HG02938 (cell line): ENCODE measurements at regions not wholly inside any gene's neighbourhood (a gene's known extent, or its start where the extent isn't known, plus 50 kb on each side); places are given as distances from the start of the nearest gene placed in this dataset.

Experiments
- ATAC-seq: cut with Tn5 transposase; IDR thresholded peaks from one replicate; pipeline ENCODE4 v1.9.1; 2021; ENCODE audit warnings: mild to moderate bottlenecking, moderate library complexity; ENCODE audit not compliant: unreplicated experiment

DNA sequence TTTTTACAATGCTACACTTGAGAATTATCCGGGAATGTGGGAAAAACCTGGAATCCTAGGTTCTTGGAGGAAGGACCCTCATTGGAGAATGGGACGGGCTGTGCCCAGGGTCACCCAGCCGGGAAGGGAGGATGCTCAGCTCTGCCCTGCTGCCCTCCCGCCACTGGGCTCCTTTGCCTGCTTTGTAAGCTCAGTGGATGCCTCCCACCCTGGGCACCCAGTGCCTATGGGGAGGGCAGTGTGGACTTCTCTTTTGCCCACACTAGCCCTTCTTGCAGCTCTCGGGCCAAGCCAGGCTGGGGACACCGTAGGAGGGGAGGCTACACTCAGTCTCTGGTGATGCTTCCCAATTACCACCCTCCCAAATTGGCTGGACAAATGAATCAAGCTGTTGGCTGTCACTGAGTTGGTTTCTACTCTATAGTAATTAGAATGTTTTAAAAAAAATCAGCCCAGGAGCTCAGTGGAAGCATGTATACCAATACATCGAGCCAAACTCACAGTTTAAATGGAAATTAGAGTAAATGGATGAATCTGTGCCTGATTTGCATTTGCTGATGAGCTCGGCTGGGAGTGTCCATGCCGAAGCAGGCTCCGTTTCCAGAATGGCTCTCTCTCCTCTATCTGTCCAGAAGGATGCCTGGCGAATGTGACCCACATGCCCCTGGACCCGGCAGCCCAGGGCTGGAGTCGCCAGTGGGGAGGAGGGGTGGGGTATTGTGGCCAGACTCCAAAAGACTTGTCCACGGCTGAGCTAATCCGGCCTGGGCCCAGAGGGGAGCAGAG lies 317.0 kb downstream of the CTTN start:
- no peak for ATAC-seq

DNA sequence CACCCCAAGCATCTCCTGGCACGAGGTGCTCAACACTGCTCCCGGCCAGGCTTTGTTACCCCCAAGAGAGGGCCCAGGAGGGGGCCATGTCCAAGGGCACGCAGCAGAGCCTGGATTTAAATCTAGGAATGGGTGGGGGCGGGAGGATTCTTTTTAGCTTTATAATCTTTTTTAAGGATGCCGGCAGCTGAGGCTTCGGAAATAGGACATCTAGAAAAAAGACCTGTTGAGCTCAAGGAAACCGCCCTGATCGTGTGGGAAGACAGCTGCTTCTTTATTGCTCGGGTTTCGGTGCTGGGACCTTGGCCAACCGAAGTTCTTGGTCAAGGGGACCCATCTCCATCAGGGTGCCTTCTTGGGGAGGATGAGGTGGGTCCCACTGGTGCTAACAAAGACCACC lies 317.9 kb downstream of the CTTN start:
- ATAC-seq = no peak

GRCh38 chr11:70716986-70717775 lies 318.9 kb downstream of the CTTN start:
- ATAC-seq = no peak

DNA sequence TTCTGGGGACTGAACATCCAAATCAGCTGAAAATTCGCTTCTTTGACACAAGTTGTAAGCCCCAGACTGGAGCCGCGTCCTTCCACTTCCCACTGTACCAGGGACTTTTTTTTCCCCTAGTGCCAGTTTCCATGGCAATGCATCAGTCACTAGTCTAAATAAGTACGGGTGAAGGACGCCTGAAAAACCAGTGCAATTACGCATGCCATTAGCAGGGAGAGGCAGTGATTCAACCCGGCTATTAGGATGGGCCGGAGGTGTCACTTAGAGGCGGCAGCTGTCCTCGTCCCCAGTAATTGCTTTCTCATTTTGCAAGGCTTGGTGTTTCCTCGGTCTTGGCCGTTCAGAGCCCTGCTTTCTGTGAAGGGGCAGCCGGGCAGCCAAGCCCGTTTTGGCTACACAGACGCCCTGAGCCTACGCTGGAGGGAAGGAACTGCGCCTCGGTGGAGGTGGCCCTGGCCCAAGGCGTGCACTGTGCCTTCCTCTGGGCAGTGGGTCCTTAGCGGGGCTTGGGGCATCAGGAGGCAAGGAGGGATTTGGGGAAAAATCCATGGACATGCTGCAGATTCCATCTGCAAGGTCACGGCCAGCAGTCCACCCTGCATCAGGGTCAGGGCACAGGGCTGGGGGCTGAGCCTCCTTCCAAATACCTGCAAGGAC lies 319.7 kb downstream of the CTTN start:
- no peak for ATAC-seq

GRCh38 chr11:70719516-70719915 lies 321.2 kb downstream of the CTTN start:
- no peak for ATAC-seq

- ATAC-seq = no peak
Observed at GRCh38 chr11:70720281-70720680, 322.0 kb downstream of the CTTN start.

DNA sequence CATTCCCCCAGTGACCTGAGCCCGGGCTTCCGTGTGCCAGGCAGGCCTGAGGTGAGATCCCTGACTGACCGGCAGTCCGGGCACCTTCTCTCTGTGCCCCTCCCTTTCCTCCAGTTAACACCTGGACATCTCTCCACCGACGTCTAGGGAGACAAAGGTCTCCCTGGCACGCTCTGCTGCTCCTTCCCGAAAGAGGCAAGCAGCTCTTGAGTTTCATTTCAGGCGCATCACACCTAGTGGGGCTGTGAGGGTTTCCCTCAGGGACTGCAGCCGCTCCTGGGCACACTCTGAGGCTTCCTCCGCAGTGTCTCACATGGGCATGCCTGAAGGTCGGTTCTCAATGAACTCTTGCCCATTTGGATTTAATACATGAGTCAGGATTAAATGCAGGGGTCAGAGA lies 322.7 kb downstream of the CTTN start:
- ATAC-seq = no peak

DNA sequence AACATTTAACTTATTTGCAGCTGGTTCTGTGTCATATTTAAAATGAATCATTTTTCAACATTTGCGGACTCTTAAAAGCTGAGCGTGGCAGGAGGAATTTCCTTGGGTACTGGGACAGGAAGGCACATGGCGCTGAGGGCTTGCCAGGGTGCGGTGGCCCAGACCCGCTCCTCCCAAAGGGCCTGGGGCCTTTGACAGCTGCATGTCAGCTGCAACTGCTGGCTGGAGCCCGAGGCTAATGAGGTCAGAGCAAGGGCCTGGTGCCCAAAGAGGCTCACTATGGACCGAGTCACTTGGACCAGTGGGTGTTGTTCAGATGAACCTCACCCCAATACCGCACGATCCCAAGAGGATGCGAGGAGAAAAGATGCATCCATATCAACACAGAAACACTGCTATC lies 326.9 kb downstream of the CTTN start:
- ATAC-seq = no peak

- no peak for ATAC-seq
Observed at GRCh38 chr11:70725739-70726138, 327.4 kb downstream of the CTTN start.

GRCh38 chr11:70727021-70727420 lies 328.7 kb downstream of the CTTN start:
- ATAC-seq = no peak

DNA sequence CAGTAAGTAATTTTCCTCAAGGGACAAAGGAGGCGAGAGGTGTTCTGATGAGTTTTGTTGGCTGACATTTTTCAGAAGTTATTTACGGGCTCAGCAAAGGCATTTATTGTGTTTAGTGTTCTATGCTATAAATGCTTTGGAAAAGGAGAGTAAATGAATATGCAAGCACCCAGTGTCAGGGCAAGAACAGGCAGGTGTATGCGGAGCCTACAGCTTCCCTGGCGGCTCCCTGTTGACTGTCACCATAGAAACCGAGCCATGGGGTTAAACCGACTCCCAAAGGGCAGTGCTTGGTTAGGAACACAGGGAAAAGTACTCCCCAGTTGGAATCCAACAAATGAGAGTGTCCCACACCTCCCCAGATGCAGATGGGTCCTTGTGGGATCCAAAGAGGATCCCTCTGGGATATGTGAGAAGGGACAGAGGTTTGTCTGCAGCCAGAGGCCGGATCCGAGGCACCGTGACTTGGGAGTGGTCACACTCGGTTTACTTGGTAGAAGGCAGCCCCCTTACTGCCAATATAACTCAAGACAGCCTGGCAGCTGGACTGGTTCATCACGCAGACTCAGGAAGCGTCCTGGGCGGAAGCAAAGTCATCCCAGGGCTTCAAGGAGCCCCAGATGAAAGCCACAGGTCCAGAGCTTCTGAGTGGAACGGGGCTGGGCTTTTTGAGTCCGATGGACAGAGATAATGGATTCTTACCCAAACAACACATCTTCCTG lies 329.7 kb downstream of the CTTN start:
- no peak for ATAC-seq

GRCh38 chr11:70729949-70730348 lies 331.6 kb downstream of the CTTN start:
- ATAC-seq = no peak

- ATAC-seq = no peak
Observed at GRCh38 chr11:70730411-70730810, 332.1 kb downstream of the CTTN start.

DNA sequence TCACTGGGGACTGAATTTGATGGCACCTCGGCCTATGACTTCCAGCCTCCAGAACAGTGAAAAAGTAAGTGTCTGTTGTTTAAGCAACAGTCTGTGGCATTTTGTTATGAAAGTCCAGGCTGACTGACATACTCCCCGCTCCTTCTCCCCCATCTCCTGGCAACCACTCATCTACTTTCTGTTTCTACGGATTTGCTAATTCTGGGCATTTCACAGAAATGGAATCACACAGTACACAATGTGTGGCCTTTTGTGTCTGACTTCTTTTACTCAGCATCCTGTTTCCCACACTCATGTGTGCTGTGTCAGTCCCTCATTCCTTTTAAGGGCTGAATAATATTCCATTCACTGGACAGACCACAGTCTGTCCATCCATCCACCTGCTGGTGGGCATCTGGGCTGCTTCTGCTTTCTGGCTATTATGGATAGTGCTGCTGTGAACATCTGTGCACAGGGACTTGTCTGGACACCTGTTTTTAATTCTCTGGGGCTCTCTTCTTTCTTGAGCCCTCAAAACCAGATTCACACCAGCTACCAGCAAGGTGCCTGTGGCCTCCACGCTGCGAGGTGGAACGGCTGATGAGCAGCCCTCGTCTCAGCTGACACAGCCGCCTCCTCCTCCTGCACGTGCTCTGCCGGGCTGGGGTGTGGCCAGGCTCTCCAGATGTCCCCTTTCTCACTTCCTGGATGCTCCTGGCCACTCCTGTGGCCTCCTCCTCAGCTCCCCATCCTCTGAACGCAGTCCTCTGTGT lies 333.1 kb downstream of the CTTN start:
- no peak for ATAC-seq

GRCh38 chr11:70732023-70732880 lies 333.9 kb downstream of the CTTN start:
- no peak for ATAC-seq

DNA sequence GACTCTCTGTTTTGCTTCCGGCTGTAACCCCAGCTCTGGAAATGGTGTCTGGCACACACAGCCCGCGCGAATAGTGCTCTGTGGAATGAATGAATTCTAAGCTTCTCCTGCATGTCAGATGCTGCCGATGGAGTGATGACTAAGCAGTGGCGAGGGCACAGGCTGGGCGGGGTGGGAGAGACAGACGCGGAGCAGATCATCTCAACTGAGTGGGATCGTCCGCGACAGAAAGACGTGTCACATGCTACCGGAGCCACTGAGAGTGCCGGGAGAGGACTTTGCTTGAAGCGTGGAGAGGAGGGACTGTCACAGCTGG lies 334.5 kb downstream of the CTTN start:
- no peak for ATAC-seq

- ATAC-seq = no peak
Observed at GRCh38 chr11:70733327-70734325, 335.3 kb downstream of the CTTN start.

DNA sequence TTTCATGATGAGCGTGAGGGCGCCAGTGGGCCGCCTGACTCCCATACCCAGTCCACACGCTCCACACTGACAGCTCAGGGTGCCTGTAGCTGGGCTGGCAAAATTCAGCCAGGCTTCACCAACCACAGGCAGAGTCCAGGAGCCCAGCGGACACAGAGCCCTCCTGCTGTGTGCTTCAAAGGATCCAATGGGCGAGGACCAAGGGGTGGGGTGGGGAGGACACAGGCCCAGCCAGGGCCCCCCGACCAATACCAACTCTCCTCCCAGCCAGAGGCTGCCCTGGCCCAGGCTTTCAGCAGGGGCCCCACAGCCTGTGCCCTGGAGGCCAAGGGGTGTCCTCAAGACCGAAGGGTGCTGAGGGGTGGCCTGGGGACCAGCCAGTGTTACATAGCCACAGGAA lies 336.1 kb downstream of the CTTN start:
- no peak for ATAC-seq
